Prostate gland (tissue), 2 donors: ENCODE measurements at regions not wholly inside any gene's neighbourhood (a gene's known extent, or its start where the extent isn't known, plus 50 kb on each side); places are given as distances from the start of the nearest gene placed in this dataset.

Experiments used
- DNase-seq: peaks from one replicate; pipeline ENCODE4 v3.0.0-alpha.2; 2019; ENCODE audit warnings: low spot score
- H3K27ac ChIP-seq, 2 donors: fragments of 200-600 bp; sonication (generic); 2 replicates each; pipeline ENCODE4 v1.5.1; 2017 to 2019
- H3K27me3 ChIP-seq: fragments of 200-600 bp; sonication (generic); replicated peaks from 2 replicates; pipeline ENCODE4 v1.5.1; 2019; ENCODE audit not compliant: insufficient read depth
- H3K36me3 ChIP-seq, 2 donors: fragments of 200-600 bp; sonication (generic); 1 replicate in 1 of 2; 2 replicates in 1 of 2; pipeline versions ENCODE4 v1.5.1 to v1.8.1; 2017 to 2019
- H3K4me1 ChIP-seq: fragments of 200-600 bp; sonication (generic); replicated peaks from 2 replicates; pipeline ENCODE4 v1.5.1; 2019
- H3K4me3 ChIP-seq, 2 donors: fragments of 200-600 bp; sonication (generic); 2 replicates each; pipeline ENCODE4 v1.5.1; 2017 to 2019
- H3K9me3 ChIP-seq: fragments of 200-600 bp; sonication (generic); 2 replicates; pipeline ENCODE4 v1.5.1; 2017
- POLR2A ChIP-seq: fragments of 450-650 bp; IDR thresholded peaks from one replicate; pipeline ENCODE4 v1.6.1; 2016; ENCODE audit warnings: antibody characterized with exemption, mild to moderate bottlenecking
- POLR2AphosphoS5 ChIP-seq: sonication (generic); formaldehyde crosslinking; IDR thresholded peaks from one replicate; pipeline ENCODE4 v1.6.1; 2017; ENCODE audit warnings: antibody characterized with exemption
- WGBS: methylation state at CpG from one replicate; pipeline ENCODE4 v1.1.5; 2018; 5-methylcytosine and 5-hydroxymethylcytosine counted together
- intact Hi-C: fragments of 100-400 bp; cut with DNase I; formaldehyde crosslinking; loops from one replicate; pipeline ENCODE4 v1.14.2; 2022
- TF ChIP-seq, protein P1 (sequence below), 4 experiments: fragments of 200-600 bp in 2 of 4; fragments of 450-650 bp in 2 of 4; sonication (generic) in 2 of 4; IDR thresholded peaks; 1 replicate in 3 of 4; 2 replicates in 1 of 4; pipeline ENCODE4 v1.5.1; 2016 to 2019; ENCODE audit warnings: antibody characterized with exemption in 4 of 4, mild to moderate bottlenecking in 2 of 4, moderate library complexity in 2 of 4

DNA sequence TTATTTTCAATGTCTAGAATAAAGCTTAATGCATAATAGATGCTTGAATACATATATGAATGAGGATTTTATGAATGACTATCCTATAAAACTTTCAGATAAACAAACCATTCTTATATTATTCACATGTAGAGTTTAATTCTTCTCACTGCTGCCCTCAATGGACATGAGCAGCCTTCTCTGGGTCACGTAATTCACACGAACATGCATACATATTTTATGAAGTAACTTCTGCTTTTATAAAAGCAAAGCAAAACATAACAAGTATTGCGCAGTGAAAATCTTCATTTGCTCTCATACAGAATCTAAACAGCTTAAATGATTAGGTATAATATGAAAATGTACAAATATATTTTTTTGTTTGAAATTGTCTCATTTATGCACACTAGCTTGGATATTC, 116.7 kb downstream of the TMA16 start:
- H3K36me3 ChIP-seq, result no peaks in the 10 kb centered on the region
- intact Hi-C loops, result no loop called here
- no peak for DNase-seq
- H3K27ac ChIP-seq, result no peak overlapping the region
- no peaks in the 10 kb centered on the region for H3K4me1 ChIP-seq
- no peaks in the 10 kb centered on the region for H3K27me3 ChIP-seq
- H3K9me3 ChIP-seq, result no peaks in the 10 kb centered on the region
- no peak overlapping the region for H3K4me3 ChIP-seq
- WGBS, result 69% methylated on average over 3 of the region's 3 CpGs
- TF ChIP-seq POLR2AphosphoS5, result no peak
- no peak for TF ChIP-seq POLR2A
- TF ChIP-seq, protein P1, sequence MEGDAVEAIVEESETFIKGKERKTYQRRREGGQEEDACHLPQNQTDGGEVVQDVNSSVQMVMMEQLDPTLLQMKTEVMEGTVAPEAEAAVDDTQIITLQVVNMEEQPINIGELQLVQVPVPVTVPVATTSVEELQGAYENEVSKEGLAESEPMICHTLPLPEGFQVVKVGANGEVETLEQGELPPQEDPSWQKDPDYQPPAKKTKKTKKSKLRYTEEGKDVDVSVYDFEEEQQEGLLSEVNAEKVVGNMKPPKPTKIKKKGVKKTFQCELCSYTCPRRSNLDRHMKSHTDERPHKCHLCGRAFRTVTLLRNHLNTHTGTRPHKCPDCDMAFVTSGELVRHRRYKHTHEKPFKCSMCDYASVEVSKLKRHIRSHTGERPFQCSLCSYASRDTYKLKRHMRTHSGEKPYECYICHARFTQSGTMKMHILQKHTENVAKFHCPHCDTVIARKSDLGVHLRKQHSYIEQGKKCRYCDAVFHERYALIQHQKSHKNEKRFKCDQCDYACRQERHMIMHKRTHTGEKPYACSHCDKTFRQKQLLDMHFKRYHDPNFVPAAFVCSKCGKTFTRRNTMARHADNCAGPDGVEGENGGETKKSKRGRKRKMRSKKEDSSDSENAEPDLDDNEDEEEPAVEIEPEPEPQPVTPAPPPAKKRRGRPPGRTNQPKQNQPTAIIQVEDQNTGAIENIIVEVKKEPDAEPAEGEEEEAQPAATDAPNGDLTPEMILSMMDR (IDR thresholded peaks at IDR 0.05), result no peak

DNA sequence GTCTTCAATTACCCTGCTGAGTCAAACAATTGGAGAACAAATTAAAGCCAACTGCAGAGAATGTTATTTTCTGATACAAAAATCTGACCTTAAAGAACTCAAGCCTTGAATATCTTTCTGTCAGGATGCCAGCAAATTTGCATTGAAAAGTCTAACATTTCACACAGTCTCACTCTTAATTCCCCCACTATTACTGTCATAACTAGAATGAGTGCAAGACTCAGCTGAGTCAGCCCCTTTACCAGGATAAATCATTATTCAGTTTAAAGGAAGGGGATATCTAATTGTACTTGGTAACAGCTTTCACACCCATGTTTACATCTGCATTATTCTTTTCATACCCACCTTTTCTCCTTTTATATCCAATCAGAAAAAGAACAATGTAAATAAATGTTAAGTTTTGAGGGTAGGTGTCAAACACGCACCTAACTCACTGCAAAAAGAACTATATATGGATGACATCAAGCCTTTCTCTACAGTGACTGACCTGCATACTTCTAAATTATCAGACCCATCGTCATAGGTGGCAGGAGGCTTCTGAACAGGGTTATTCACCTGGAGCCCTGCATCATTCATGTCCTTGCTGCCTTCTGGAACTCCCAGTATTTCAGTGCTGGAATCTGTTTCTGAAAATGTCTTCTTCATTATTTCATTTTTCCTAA, 117.4 kb downstream of the TMA16 start:
- Histone ChIP-seq H3K9me3 (no peaks in the 10 kb centered on the region), H3K36me3 (no peaks in the 10 kb centered on the region), H3K27ac (no peak overlapping the region), H3K4me1 (no peaks in the 10 kb centered on the region), H3K27me3 (no peaks in the 10 kb centered on the region), H3K4me3 (no peak overlapping the region)
- 75% methylated on average over 2 of the region's 2 CpGs for WGBS
- TF ChIP-seq, protein P1 (IDR thresholded peaks at IDR 0.05), result no peak
- TF ChIP-seq POLR2A, result no peak
- intact Hi-C loops, result no loop called here
- DNase-seq, result no peak

DNA sequence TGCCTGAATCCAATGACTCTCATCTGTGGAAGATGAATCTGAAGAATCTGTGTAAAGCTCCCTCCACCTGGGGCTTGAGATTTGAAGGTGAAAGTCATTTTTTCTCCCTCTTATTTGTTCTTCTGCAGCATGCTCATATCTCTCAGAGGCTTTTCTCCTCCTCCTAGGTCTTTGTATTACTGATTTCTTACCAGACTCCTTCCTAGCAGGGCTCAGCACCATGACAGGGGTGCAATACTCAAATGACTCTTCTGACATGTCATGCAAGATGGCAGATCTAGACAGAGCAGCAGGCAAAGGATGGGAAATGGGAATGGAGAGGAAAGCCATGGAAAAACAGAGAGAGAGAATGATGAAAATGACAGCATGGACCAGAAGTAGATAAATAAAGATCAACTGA, 118.3 kb downstream of the TMA16 start:
- H3K4me3 ChIP-seq, result no peak overlapping the region
- DNase-seq, result no peak
- H3K4me1 ChIP-seq, result no peaks in the 10 kb centered on the region
- H3K27me3 ChIP-seq, result no peaks in the 10 kb centered on the region
- no peak for TF ChIP-seq POLR2A
- TF ChIP-seq, protein P1 (IDR thresholded peaks at IDR 0.05), result no peak
- no peak for TF ChIP-seq POLR2AphosphoS5
- no peak overlapping the region for H3K27ac ChIP-seq
- intact Hi-C loops, result no loop called here
- H3K36me3 ChIP-seq, result no peaks in the 10 kb centered on the region
- H3K9me3 ChIP-seq, result no peaks in the 10 kb centered on the region

DNA sequence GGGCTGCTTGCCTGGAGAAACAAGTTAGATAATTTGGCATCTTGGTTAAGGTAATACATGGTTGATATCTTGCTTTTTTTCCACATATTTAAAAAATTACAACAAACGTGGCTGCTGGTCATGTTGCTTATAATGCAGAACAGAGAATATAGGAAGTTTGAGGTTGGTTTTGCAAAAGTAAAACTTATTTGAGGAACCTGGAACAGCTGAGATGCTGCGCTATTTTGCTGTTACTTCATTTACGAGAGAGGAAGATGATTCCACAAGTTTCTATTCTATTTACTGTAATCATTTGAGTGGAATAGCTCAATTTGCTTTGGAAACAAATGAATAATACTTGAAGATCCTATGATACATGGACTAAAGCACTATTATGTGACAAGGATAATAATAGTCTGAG, 118.9 kb downstream of the TMA16 start:
- no peak overlapping the region for H3K27ac ChIP-seq
- TF ChIP-seq POLR2AphosphoS5 (no peak), POLR2A (no peak)
- TF ChIP-seq, protein P1 (IDR thresholded peaks at IDR 0.05), result no peak
- no peak for DNase-seq
- H3K36me3 ChIP-seq, result no peaks in the 10 kb centered on the region
- intact Hi-C loops, result no loop called here
- no peaks in the 10 kb centered on the region for H3K4me1 ChIP-seq
- H3K4me3 ChIP-seq, result no peak overlapping the region
- WGBS, result 79% methylated on average over 3 of the region's 3 CpGs
- H3K27me3 ChIP-seq, result no peaks in the 10 kb centered on the region
- no peaks in the 10 kb centered on the region for H3K9me3 ChIP-seq

DNA sequence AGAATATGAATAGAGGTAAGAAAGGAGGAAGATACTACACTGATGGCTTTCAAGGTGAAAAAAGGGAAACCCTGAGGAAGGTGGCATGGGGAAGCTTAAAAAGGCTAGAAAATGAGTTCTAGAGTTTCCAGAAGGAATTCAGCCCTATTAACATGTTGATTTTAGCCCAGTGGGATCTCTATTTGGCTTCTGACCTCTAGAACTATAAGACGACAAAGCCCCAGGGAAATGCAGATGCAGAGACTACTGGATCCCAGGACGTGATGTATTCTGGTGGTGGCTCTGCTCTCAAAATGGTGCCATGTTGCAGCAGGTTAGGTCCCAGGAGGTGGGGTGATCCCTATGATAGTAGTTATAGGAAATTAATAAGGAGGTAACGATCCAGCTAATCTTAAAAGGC, 120.4 kb downstream of the TMA16 start:
- Histone ChIP-seq H3K36me3 (no peaks in the 10 kb centered on the region), H3K27ac (no peak overlapping the region), H3K4me1 (no peaks in the 10 kb centered on the region), H3K9me3 (no peaks in the 10 kb centered on the region), H3K4me3 (no peak overlapping the region), H3K27me3 (no peaks in the 10 kb centered on the region)
- DNase-seq, result no peak
- 82% methylated on average over 3 of the region's 3 CpGs for WGBS
- TF ChIP-seq, protein P1 (IDR thresholded peaks at IDR 0.05), result no peak
- TF ChIP-seq POLR2AphosphoS5 (no peak), POLR2A (no peak)
- intact Hi-C loops, result no loop called here
